ENCODE measurements at regions not wholly inside any gene's neighbourhood (a gene's known extent, or its start where the extent isn't known, plus 50 kb on each side); places are given as distances from the start of the nearest gene placed in this dataset.
"Not testable (repeated sequence)": the region's sequence is repeated elsewhere in the genome, so short reads cannot be mapped to it uniquely, and the experiment has no call there.

DNA sequence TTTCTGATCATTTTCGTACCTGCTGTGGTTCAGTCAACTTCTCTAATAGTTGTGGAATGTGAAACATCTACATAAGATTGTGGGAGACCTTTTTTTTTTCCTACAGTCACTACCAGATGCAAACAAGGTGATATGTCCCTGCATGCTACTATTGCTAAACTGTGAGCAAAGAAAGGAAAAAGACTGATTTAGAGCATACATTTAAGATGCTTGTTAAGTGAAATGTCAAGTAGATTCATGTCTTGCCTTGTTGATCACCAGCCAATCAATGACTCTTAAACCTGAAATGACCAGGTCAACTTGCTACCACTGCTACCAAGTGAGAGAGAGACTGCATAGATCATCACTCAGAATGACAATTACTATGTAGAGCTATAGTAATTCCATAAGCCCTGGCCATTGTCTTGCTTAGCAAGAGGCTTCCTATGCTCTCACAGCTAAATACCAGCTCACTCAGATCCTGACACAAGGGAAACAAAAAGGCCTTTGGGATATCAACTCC lies 84.3 kb upstream of the SKAP2 start:
- Histone ChIP-seq H3K36me3 (ENCODE audit: insufficient read depth) (no peaks in the 10 kb centered on the region), H3K4me3 (ENCODE audit: low read depth, low read length) (no peak overlapping the region), H3K27ac (ENCODE audit: low read depth) (no peak overlapping the region), H3K4me1 (ENCODE audit: insufficient read depth) (no peaks in the 10 kb centered on the region)
- DNase-seq (ENCODE audit: extremely low spot score), result peak; percentile 63
- 65% methylated on average over 1 of the region's 1 CpG for WGBS

DNA sequence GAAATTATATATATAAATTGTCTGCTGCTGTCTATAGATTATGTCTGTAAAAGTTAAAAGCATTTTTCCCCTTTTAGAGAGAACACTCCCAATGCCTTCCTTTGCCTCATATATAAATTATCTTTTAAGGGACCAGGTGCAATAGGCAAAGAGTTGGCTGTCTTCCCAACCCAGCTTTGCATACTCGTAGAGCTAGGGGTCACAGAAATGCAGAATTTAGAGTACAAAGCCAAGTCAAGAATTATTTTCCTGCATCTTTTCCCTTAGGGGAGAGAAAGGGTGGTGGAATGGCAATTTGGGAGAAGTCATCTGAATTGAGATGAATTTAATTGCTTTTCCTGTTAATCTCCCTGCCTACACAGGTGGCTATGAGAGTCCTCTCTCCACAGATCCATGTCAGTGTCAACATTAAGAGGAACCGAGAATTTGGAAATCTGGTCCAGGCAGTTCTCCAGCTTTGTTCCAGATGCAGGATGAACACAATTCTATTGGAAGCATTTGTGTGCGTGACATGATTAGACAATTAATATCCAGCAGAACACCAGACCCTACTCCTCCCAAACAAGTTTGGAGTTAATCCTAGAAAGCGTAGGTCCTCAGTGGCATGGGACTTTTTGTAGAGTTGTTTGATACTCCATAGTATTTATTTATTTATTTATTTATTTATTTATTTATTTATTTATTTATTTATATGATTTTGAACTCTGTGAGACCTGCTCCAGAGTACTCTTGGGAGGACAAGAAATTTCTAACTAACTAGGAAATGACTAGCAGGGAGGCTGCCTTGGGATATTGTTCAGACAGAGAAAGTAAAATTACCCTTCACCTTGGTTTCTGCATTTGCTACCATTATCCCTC lies 80.3 kb upstream of the SKAP2 start:
- Histone ChIP-seq H3K36me3 (ENCODE audit: insufficient read depth) (no peaks in the 10 kb centered on the region), H3K4me1 (ENCODE audit: insufficient read depth) (no peaks in the 10 kb centered on the region), H3K4me3 (ENCODE audit: low read depth, low read length) (no peak overlapping the region), H3K27ac (ENCODE audit: low read depth) (no peak overlapping the region)
- no peak for DNase-seq (ENCODE audit: extremely low spot score)
- 64% methylated on average over 4 of the region's 4 CpGs for WGBS

DNA sequence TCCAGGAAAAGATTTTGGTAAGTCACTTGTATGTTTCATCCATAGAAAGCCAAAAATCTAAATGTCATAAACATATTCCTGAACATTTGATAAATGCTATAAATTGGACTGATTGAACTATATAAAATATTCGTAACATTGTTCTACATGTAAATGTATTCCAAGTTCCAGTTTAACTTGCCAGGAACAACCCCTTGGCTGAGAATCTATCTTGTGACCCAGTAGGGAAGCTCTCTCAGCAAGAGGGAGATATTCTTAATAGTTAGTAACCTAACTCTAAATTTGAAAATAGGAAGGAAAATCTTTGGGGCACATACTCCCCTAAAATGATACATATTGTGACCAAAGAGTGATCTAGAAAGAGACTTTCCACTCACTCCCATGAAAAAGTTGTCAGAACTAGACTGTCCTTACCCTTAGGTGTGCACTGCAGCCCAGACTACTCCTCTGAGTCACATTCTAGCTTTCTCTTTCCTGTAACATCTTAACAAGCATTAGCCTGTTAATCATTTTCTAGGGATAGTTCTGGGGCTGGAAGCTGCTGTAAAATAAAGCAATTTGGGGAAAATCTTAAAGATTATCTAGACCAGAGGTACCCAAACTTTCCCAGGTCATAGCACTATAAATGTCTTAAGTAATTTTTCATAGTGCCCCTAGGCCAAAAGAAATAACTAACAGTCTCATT lies 73.7 kb upstream of the SKAP2 start:
- H3K4me1 ChIP-seq (ENCODE audit: insufficient read depth), result no peaks in the 10 kb centered on the region
- H3K27ac ChIP-seq (ENCODE audit: low read depth), result no peak overlapping the region
- H3K4me3 ChIP-seq (ENCODE audit: low read depth, low read length), result no peak overlapping the region
- H3K36me3 ChIP-seq (ENCODE audit: insufficient read depth), result no peaks in the 10 kb centered on the region
- no peak for DNase-seq (ENCODE audit: extremely low spot score)
- WGBS, result 59% methylated on average over 1 of the region's 1 CpG

DNA sequence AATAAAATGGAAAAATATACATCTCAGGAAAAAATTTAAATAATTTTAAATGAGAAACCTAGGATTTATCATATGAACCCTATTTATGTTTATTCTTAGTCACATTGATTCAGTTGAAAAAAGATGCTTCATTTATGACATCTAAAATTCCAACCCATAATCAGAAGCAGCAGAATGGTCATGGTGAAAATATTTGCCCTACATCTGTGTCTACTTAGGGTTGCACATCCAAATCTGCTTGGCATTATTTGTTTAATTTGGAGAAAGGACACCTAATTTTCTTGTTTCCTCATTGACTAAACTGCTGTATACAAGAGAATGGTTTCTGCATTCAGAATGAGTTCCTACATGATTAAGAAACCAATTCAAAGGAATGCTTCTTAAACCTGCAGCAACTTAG lies 72.9 kb upstream of the SKAP2 start:
- no peak overlapping the region for H3K27ac ChIP-seq (ENCODE audit: low read depth)
- no peaks in the 10 kb centered on the region for H3K4me1 ChIP-seq (ENCODE audit: insufficient read depth)
- no peaks in the 10 kb centered on the region for H3K36me3 ChIP-seq (ENCODE audit: insufficient read depth)
- DNase-seq (ENCODE audit: extremely low spot score), result no peak
- H3K4me3 ChIP-seq (ENCODE audit: low read depth, low read length), result no peak overlapping the region

DNA sequence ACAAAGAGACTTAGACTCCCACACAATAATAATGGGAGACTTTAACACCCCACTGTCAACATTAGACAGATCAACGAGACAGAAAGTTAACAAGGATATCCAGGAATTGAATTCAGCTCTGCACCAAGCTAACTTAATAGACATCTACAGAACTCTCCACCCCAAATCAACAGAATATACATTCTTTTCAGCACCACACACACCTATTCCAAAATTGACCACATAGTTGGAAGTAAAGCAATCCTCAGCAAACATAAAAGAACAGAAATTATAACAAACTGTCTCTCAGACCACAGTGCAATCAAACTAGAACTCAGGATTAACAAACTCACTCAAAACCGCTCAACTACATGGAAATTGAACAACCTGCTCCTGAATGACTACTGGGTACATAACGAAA lies 68.2 kb upstream of the SKAP2 start:
- not testable (repeated sequence) for H3K27ac ChIP-seq (ENCODE audit: low read depth); H3K36me3 ChIP-seq (ENCODE audit: insufficient read depth); DNase-seq (ENCODE audit: extremely low spot score); H3K4me1 ChIP-seq (ENCODE audit: insufficient read depth); H3K4me3 ChIP-seq (ENCODE audit: low read depth, low read length)
- WGBS, result 89% methylated on average over 3 of the region's 3 CpGs

DNA sequence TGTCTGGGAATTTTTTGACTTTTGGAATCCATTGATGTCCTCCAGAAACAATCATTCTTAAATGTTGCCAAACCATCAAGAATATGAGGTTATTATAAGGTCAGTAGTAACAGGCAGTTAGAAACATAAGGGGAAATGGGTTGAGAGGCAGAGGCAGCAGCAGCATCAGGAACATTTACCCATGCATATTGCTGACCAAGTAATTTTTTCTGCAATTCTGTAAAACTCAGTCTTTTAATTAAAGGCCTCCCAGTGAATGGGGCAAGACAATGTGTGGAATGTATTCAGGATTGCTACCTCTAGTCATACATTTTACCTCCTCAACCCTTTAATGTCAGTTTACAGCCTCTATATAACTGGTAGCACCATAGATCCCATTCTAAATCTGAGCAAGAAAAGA lies 66.5 kb upstream of the SKAP2 start:
- no peak for DNase-seq (ENCODE audit: extremely low spot score)
- Histone ChIP-seq H3K4me3 (ENCODE audit: low read depth, low read length) (no peak overlapping the region), H3K27ac (ENCODE audit: low read depth) (peak overlapping the region; percentile 23)

DNA sequence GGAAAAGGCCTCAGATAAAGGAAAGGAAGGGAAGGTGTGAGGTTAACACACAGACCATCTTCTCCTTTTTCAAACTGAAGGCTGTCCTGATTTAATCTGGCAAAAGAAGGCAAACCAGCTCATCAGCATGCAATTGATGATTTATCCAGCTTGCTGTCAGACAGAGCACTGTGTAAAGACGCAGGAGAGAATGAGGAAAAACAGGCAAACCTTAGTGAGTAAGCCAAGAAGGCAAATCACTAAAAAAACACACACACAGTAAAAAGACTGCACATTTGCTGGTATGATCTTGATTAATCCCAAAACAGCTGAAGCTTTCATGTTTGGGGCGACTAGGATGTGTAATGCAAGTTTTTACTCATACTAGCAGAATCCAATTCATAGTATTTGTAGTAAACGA lies 65.8 kb upstream of the SKAP2 start:
- H3K4me1 ChIP-seq (ENCODE audit: insufficient read depth), result no peaks in the 10 kb centered on the region
- 65% methylated on average over 3 of the region's 3 CpGs for WGBS
- H3K36me3 ChIP-seq (ENCODE audit: insufficient read depth), result no peaks in the 10 kb centered on the region
- no peak for DNase-seq (ENCODE audit: extremely low spot score)
- H3K27ac ChIP-seq (ENCODE audit: low read depth), result no peak overlapping the region
- no peak overlapping the region for H3K4me3 ChIP-seq (ENCODE audit: low read depth, low read length)

More for the DNA sequence above, 66.5 kb upstream of the SKAP2 start:
- Histone ChIP-seq H3K36me3 (ENCODE audit: insufficient read depth) (no peaks in the 10 kb centered on the region), H3K4me1 (ENCODE audit: insufficient read depth) (no peaks in the 10 kb centered on the region)

DNA sequence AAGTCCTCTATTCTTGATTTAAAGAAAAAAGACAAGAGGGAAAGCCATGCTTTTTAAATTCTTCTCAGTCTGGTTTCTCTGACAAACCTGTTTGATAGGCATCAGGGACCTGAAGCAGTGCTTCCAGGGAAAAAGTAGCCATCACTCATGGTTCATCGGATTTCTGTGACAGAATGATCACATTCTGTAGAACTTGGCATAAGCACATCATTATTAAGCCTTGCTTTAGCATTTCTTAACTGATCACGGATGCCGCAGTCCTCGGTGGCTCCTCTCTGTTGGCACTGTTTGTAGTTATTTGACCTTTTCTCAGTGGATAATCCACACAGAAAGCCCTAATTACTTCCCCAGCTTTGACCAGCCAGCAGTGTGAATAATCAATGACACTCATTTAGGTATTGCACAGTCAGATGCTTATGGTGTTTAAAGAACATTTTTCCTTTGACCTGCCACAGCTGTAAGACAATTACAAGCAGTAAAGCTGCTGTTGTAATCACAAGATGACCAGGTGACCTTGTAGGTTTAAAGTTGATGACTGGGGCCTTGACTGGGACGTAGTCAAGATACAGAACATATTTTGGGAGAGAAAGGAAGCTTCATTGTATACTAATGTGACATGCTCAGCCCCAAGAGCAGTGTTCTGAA lies 64.4 kb upstream of the SKAP2 start:
- H3K27ac ChIP-seq (ENCODE audit: low read depth), result no peak overlapping the region
- H3K4me3 ChIP-seq (ENCODE audit: low read depth, low read length), result no peak overlapping the region
- H3K4me1 ChIP-seq (ENCODE audit: insufficient read depth), result no peaks in the 10 kb centered on the region
- H3K36me3 ChIP-seq (ENCODE audit: insufficient read depth), result no peaks in the 10 kb centered on the region
- 57% methylated on average over 5 of the region's 5 CpGs for WGBS
- no peak for DNase-seq (ENCODE audit: extremely low spot score)

DNA sequence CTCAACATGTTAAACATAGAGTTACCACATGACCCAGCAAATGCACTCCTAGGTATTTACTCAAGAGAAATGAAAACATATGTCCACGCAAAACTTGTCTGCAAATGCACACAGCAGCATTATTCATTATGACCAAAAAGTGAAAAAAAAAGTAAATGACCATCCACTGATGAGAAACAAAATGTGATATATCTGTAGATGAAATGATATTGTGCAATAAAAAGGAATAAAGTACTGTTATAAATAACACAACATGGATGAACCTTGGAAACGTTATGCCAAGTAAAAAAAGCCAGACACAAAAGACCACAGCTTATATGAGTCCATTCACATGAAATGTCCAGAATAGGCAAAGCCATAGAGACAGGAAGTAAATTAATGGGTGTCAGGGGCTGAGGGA lies 61.4 kb upstream of the SKAP2 start:
- Histone ChIP-seq H3K36me3 (ENCODE audit: insufficient read depth) (no peaks in the 10 kb centered on the region), H3K4me3 (ENCODE audit: low read depth, low read length) (no peak overlapping the region), H3K4me1 (ENCODE audit: insufficient read depth) (no peaks in the 10 kb centered on the region), H3K27ac (ENCODE audit: low read depth) (no peak overlapping the region)
- DNase-seq (ENCODE audit: extremely low spot score), result no peak
- WGBS, result 66% methylated on average over 2 of the region's 2 CpGs

DNA sequence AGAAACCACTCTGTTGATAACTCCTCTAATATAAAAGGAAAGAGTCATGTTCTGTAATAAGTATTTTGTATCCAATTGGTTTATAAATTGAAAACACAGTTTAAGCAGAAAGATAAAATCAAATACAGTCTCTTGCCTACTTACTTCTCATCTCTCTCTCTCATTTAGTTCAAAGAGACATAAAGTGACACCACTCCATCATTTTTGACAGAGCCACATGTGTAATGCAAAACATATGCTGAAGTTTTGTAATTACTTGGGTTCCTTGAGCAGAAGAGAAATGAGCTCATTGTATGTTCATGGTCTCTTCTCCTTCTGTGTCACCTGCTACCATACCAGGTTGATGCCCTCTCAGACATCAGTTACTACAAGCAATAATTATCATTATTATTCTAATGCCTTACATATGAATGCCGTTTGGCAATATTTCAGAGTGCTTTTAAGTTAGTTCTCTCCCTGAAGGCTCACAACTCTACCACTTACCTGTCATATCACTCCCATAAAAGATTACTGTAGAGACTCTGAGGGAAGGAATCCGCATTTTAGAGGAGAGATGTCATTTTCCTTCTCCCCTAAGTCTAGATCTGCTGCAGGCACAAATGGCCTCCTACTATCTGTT lies 59.9 kb upstream of the SKAP2 start:
- no peaks in the 10 kb centered on the region for H3K4me1 ChIP-seq (ENCODE audit: insufficient read depth)
- DNase-seq (ENCODE audit: extremely low spot score), result no peak
- H3K27ac ChIP-seq (ENCODE audit: low read depth), result no peak overlapping the region
- 50% methylated on average over 2 of the region's 2 CpGs for WGBS
- H3K4me3 ChIP-seq (ENCODE audit: low read depth, low read length), result no peak overlapping the region
- H3K36me3 ChIP-seq (ENCODE audit: insufficient read depth), result no peaks in the 10 kb centered on the region

DNA sequence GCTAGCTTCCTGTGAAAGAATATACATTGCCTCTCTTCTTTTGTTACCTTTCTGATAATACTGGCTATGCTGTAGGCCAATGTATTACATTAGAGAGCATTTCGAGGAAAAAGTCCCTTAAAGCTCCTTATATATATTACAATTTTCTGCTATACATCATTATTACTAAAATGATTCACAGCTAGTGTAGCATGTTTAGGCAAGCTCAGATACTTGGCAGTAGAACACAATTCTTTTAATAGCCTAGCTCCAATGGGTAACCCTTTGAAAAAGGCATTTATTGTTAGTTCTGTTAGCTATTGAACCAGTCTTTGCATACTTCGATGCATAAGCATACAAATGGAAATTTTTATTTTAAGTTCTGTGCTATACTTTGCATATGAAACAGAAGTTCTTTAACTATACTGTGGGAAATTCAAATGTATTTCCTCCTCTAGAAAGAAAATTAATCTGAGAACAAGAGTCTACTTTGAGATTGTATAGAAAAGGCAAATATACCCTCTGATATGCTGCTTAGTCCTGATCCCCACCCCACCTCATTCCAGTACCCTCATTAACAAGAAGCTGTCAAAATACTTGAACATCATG lies 55.6 kb upstream of the SKAP2 start:
- DNase-seq (ENCODE audit: extremely low spot score), result no peak
- Histone ChIP-seq H3K4me1 (ENCODE audit: insufficient read depth) (no peaks in the 10 kb centered on the region), H3K27ac (ENCODE audit: low read depth) (no peak overlapping the region), H3K4me3 (ENCODE audit: low read depth, low read length) (no peak overlapping the region), H3K36me3 (ENCODE audit: insufficient read depth) (no peaks in the 10 kb centered on the region)
- 62% methylated on average over 2 of the region's 2 CpGs for WGBS

DNA sequence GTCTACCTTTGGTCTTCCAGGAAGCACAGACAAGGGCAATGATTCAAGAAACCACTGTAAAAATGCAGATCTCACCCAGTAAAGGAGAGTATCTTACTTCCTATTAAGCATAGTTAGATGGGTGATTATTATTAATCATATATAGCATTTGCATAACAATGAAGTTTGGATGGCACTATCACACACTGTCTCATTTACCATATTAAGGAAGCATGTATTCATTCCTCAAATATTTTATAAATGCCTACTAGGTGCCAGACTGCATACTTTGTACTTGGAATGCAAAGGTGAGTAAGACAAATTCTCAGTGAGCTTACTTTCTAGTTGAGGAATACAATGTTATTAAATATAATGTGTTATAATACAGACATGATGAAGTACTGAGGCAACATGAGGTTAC lies 53.9 kb upstream of the SKAP2 start:
- H3K4me3 ChIP-seq (ENCODE audit: low read depth, low read length), result no peak overlapping the region
- no peak for DNase-seq (ENCODE audit: extremely low spot score)
- no peaks in the 10 kb centered on the region for H3K4me1 ChIP-seq (ENCODE audit: insufficient read depth)
- no peaks in the 10 kb centered on the region for H3K36me3 ChIP-seq (ENCODE audit: insufficient read depth)
- H3K27ac ChIP-seq (ENCODE audit: low read depth), result no peak overlapping the region

DNA sequence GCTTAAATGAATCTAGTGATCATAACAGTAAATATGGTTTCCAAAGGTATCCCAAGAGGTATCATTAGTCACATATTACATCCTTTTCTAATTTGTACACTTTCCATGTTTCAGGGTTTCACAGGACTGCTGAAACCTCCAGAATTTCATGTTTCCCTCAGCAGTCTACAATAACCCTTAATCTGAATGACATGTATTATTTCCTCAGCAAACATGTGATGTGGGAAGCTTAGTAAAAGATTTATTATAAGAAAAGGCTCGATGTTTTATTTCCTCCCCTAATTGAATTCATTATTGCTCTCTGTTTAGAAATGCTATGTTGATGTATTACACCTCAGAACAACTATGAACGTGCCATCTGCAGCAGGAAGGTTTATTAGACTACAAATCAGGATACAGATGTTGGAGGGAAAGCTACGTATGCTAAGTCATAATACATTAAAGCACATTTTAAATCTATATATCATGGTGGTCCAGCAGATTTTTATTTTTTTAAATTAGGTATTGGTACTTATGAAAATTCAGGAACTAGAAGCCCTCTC lies 52.5 kb upstream of the SKAP2 start:
- no peaks in the 10 kb centered on the region for H3K4me1 ChIP-seq (ENCODE audit: insufficient read depth)
- no peak overlapping the region for H3K4me3 ChIP-seq (ENCODE audit: low read depth, low read length)
- H3K36me3 ChIP-seq (ENCODE audit: insufficient read depth), result no peaks in the 10 kb centered on the region
- DNase-seq (ENCODE audit: extremely low spot score), result no peak
- H3K27ac ChIP-seq (ENCODE audit: low read depth), result no peak overlapping the region
- WGBS, result 76% methylated on average over 3 of the region's 3 CpGs

All from urinary bladder (tissue), 3 donors.